HepG2 (cell line): ENCODE measurements at regions not wholly inside any gene's neighbourhood (a gene's known extent, or its start where the extent isn't known, plus 50 kb on each side); places are given as distances from the start of the nearest gene placed in this dataset.

Experiments used
- ARNTL ChIP-seq: sonication (generic); formaldehyde crosslinking; IDR thresholded peaks from 2 replicates; pipeline ENCODE4 v1.4.0; 2020; ENCODE audit warnings: mild to moderate bottlenecking, missing genetic modification reagents
- ELF4 ChIP-seq: sonication (generic); formaldehyde crosslinking; IDR thresholded peaks from 2 replicates; pipeline ENCODE4 v1.5.0; 2020; ENCODE audit warnings: missing genetic modification reagents, mild to moderate bottlenecking, moderate library complexity, borderline replicate concordance
- HMGXB4 ChIP-seq, 2 experiments: sonication (generic) in 1 of 2; formaldehyde crosslinking in 1 of 2; IDR thresholded peaks; 2 replicates each; pipeline versions ENCODE4 v1.4.0 to v1.6.1; 2018 to 2020; ENCODE audit warnings: missing genetic modification reagents in 2 of 2, borderline replicate concordance in 1 of 2, low read depth in 1 of 2, mild to moderate bottlenecking in 1 of 2, missing biosample characterization in 1 of 2
- NFRKB ChIP-seq: fragments of 450-650 bp; IDR thresholded peaks from 2 replicates; pipeline ENCODE4 v1.6.1; 2017
- POLR2G ChIP-seq: fragments of 200-400 bp; formaldehyde crosslinking; IDR thresholded peaks from 2 replicates; pipeline ENCODE4 v1.6.1; 2018; ENCODE audit warnings: mild to moderate bottlenecking, low read depth, low read length, moderate library complexity
- ZBTB14 ChIP-seq: sonication (generic); formaldehyde crosslinking; IDR thresholded peaks from 2 replicates; pipeline ENCODE4 v1.4.0; 2020; ENCODE audit warnings: missing genetic modification reagents
- ZBTB40 ChIP-seq, 2 experiments: fragments of 450-650 bp in 1 of 2; sonication (generic) in 1 of 2; formaldehyde crosslinking in 1 of 2; IDR thresholded peaks; 2 replicates each; pipeline versions ENCODE4 v1.6.1 to v1.8.0; 2016 to 2022; ENCODE audit warnings: antibody characterized with exemption in 1 of 2, mild to moderate bottlenecking in 1 of 2, missing genetic modification reagents in 1 of 2
- ZBTB43 ChIP-seq: sonication (generic); formaldehyde crosslinking; conservative IDR thresholded peaks from 2 replicates; pipeline ENCODE4 v1.4.0; 2020; ENCODE audit warnings: missing genetic modification reagents
- ZNF367 ChIP-seq: sonication (generic); formaldehyde crosslinking; IDR thresholded peaks from 2 replicates; pipeline ENCODE4 v1.4.0; 2020; ENCODE audit warnings: missing genetic modification reagents, borderline replicate concordance

- TF ChIP-seq ZNF367 (CRISPR knock-in tag) (no peak), POLR2G (peak; percentile 25), ZBTB14 (CRISPR knock-in tag) (peak; percentile 44), ZBTB43 (0 out of 2 replicates have a peak, but pooled peaks have one; percentile 7), HMGXB4 (CRISPR knock-in tag; IDR thresholded peaks at IDR 0.05; ENCODE audit: borderline replicate concordance in 1 of 2, low read depth in 1 of 2) (0 out of 4 replicates have a peak, but pooled peaks have one; percentile 29 to 56), ZBTB40 (IDR thresholded peaks at IDR 0.05) (no peak), ZBTB40 (CRISPR knock-in tag; IDR thresholded peaks at IDR 0.05) (no peak), ARNTL (0 out of 2 replicates have a peak, but pooled peaks have one; percentile 4), NFRKB (no peak), ELF4 (CRISPR knock-in tag) (0 out of 2 replicates have a peak, but pooled peaks have one; percentile 5)
Measured at GRCh38 chr6:26215585-26216358, 128.5 kb downstream of the HFE start (continued).
